ENCODE measurements at regions not wholly inside any gene's neighbourhood (a gene's known extent, or its start where the extent isn't known, plus 50 kb on each side); places are given as distances from the start of the nearest gene placed in this dataset.

DNA sequence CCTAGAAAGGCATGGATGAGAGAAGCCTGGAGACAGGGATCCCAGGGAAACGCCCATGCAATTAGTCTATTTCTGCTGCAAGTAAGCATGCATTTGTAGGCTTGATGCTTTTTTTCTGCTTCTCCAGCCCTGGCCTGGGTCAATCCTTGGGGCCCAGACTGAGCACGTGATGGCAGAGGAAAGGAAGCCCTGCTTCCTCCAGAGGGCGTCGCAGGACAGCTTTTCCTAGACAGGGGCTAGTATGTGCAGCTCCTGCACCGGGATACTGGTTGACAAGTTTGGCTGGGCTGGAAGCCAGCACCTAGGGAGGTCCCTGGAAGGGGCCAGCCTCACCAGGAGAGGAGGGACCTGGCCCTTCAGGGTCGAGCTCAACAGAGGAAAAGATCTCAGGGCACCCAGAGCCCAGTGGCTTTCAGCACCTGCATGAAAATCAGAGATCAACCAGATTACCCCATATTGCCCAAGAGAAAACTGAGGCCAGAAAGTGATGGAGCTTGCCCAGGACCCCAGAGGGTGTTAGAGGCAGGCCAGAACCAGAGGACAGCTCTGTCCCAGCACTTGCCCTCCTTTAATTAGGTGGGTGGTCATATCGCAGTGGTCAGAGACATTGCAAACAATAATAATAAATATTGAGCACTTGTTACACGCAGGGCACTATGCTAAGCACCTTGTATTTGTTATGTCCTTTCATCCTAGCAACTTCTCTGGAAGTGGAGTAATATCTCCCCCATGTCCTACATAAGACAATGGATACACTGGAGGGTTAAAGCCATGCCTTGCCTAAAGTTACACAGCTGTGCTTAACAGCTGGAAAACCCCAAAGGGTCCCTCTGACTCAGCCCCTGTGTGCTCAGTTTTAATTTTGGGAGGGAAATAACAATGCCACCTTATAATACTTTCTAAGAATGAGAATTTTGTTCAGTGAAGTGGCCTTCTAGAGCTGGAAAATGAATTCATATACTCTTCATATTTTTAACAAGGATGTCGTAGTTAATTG is 67.1 kb downstream of the KLF4 start:
- Histone ChIP-seq H3K27ac (no peak overlapping the region), H3K4me1 (ENCODE audit: control insufficient read depth in 1 of 2, insufficient read depth in 1 of 2, low read depth in 1 of 2, low read length in 1 of 2) (peaks cover 0 to 6% of the 10 kb centered on the region in 2 experiments), H3K9me3 (no peaks in the 10 kb centered on the region), H3K36me3 (no peaks in the 10 kb centered on the region), H3K4me3 (ENCODE audit: low read depth in 1 of 2, low read length in 1 of 2) (no peak overlapping the region), H3K27me3 (peaks cover 24% of the 10 kb centered on the region)
- TF ChIP-seq, protein P1, sequence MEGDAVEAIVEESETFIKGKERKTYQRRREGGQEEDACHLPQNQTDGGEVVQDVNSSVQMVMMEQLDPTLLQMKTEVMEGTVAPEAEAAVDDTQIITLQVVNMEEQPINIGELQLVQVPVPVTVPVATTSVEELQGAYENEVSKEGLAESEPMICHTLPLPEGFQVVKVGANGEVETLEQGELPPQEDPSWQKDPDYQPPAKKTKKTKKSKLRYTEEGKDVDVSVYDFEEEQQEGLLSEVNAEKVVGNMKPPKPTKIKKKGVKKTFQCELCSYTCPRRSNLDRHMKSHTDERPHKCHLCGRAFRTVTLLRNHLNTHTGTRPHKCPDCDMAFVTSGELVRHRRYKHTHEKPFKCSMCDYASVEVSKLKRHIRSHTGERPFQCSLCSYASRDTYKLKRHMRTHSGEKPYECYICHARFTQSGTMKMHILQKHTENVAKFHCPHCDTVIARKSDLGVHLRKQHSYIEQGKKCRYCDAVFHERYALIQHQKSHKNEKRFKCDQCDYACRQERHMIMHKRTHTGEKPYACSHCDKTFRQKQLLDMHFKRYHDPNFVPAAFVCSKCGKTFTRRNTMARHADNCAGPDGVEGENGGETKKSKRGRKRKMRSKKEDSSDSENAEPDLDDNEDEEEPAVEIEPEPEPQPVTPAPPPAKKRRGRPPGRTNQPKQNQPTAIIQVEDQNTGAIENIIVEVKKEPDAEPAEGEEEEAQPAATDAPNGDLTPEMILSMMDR (IDR thresholded peaks at IDR 0.05): peak; percentile 18

DNA sequence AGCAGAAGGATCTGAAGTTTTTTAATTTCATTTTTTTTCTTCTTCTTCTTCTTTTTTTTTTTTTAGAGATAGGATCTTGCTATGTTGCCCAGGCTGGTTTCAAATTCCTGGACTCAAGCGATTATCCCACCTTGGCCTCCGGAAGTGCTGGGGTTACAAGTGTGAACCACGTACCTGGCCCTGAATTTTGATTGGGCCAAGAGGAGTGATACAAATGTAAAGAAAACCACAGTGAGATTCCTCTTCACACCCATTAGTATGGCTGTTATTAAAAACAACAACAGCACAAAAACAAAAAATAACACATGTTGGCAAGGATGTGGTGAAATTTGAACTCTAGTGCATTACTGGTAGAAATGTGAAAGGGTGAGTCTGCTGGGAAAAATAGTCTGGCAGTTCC is 79.1 kb downstream of the KLF4 start:
- Histone ChIP-seq H3K4me1 (ENCODE audit: control insufficient read depth in 1 of 2, insufficient read depth in 1 of 2, low read depth in 1 of 2, low read length in 1 of 2) (no peaks in the 10 kb centered on the region), H3K4me3 (ENCODE audit: low read depth in 1 of 2, low read length in 1 of 2) (no peak overlapping the region), H3K27ac (no peak overlapping the region), H3K9me3 (no peaks in the 10 kb centered on the region), H3K27me3 (no peaks in the 10 kb centered on the region), H3K36me3 (no peaks in the 10 kb centered on the region)
- TF ChIP-seq, protein P1 (IDR thresholded peaks at IDR 0.05): no peak

DNA sequence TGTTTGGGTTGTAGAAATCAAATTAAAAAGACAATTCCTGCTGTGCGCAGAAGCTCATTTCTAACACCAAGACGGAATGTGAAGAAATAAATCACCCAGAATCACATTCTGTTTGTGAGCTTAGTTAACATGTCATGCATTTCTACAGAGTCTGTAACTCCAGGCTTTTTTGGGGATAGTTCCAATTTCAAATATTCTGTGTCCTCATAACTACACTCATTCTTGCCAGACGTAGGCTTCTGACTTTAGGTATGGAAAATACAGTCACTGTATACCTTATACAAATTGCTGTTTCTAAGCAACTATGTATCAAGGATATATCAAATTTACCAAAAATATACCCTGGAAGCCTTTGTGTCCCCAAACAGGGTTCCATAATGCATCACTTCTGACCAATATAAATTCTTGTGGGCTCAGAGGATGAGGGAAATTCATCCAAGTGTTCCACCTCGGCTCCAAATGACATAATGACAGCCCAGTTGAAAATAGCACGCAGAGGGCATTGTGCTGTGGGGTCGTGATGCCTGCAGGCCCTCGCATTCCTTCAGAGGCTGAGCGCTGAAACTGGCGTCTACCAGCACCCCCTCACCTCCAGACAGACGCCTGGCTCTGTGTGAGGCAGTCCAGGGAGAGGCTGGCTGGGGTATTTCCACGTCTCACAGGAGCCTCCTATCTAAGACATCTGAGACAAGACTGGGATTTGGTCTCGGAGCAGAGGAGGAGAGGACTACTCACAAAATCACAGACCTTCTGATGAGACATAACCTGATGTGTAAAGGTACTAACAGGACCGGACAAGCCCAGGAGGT is 79.8 kb downstream of the KLF4 start:
- Histone ChIP-seq H3K36me3 (no peaks in the 10 kb centered on the region), H3K4me3 (ENCODE audit: low read depth in 1 of 2, low read length in 1 of 2) (no peak overlapping the region), H3K27ac (no peak overlapping the region), H3K9me3 (no peaks in the 10 kb centered on the region), H3K4me1 (ENCODE audit: control insufficient read depth in 1 of 2, insufficient read depth in 1 of 2, low read depth in 1 of 2, low read length in 1 of 2) (no peaks in the 10 kb centered on the region), H3K27me3 (no peaks in the 10 kb centered on the region)
- TF ChIP-seq, protein P1 (IDR thresholded peaks at IDR 0.05): no peak

DNA sequence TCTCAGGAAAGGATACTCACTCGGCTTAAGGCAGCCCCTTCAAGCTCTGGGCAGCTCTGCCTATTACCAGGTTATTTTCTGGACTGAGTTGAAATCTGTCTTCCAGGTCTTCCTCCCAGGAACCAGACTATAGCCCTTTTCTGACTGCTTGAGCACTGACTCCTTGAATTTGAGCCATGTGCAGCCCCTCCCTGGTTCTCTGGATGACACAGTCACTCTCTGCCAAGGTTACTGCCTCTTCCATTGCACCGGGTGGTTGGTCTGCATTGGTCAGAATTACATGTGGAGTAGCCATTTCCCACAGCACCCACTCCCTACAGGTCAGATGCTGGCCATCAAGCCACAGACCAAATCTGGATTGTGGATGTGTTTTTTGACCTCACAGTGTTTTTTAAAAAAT is 81.9 kb downstream of the KLF4 start:
- no peaks in the 10 kb centered on the region for H3K36me3 ChIP-seq
- TF ChIP-seq, protein P1 (IDR thresholded peaks at IDR 0.05): no peak

DNA sequence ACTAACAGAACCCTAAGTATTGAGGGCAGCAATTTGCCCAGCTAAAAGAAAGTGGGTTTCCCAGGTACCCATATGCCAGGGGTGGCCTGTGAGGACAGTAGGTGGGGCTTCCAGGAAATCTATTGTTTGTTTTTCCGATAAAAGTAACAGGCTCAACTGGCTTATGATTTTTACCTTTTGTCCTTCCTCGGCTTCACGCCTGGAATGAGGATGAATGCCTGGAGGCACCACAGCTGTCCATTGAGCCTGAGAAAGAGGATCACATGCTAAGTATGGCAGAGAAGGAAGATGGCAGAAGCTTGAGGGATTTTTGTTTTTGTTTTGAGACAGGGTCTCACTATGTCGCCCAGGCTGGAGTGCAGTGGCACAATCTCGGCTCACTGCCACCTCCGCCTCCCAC is 84.1 kb downstream of the KLF4 start:
- Histone ChIP-seq H3K4me3 (ENCODE audit: low read depth in 1 of 2, low read length in 1 of 2) (no peak overlapping the region), H3K4me1 (ENCODE audit: control insufficient read depth in 1 of 2, insufficient read depth in 1 of 2, low read depth in 1 of 2, low read length in 1 of 2) (no peaks in the 10 kb centered on the region), H3K9me3 (no peaks in the 10 kb centered on the region), H3K27me3 (no peaks in the 10 kb centered on the region), H3K36me3 (no peaks in the 10 kb centered on the region), H3K27ac (no peak overlapping the region)
- TF ChIP-seq, protein P1 (IDR thresholded peaks at IDR 0.05): no peak

More for the DNA sequence above, 81.9 kb downstream of the KLF4 start:
- Histone ChIP-seq H3K27ac (no peak overlapping the region), H3K4me1 (ENCODE audit: control insufficient read depth in 1 of 2, insufficient read depth in 1 of 2, low read depth in 1 of 2, low read length in 1 of 2) (no peaks in the 10 kb centered on the region), H3K9me3 (no peaks in the 10 kb centered on the region), H3K4me3 (ENCODE audit: low read depth in 1 of 2, low read length in 1 of 2) (no peak overlapping the region), H3K27me3 (no peaks in the 10 kb centered on the region)
